PC-3 (cell line): ENCODE measurements at regions not wholly inside any gene's neighbourhood (a gene's known extent, or its start where the extent isn't known, plus 50 kb on each side); places are given as distances from the start of the nearest gene placed in this dataset.

ENCODE experiments used
- ATAC-seq: fragments of 200-7000 bp; cut with Tn5 transposase; 2 replicates; pipeline ENCODE4 v1.9.1; 2020; ENCODE audit warnings: mild to moderate bottlenecking, moderate library complexity
- BruUV-seq: library from RNA; stranded (reverse); fragments of 400-500 nt; replicated peaks from 2 replicates; lab custom pipeline; 2021; lab: Mats Ljungman, UMichigan
- CTCF ChIA-PET: fragments of 300-600 bp; sonication (Branson Sonifier 250); formaldehyde crosslinking; loops from one replicate; lab custom pipeline; 2022; ENCODE audit warnings: antibody characterized with exemption; lab: Charles Lee
- POLR2A ChIA-PET: fragments of 300-600 bp; sonication (Branson Sonifier 250); formaldehyde crosslinking; loops from one replicate; lab custom pipeline; 2022; ENCODE audit warnings: antibody characterized with exemption; ENCODE audit not compliant: unreplicated experiment; lab: Charles Lee
- DNase-seq: peaks from one replicate; pipeline ENCODE4 v3.0.0-alpha.2; 2015
- H2AFZ ChIP-seq: fragments of 300-600 bp; sonication (generic); 2 replicates; pipeline ENCODE4 v1.6.0; 2016; ENCODE audit warnings: antibody characterized with exemption, low read length
- H3F3A ChIP-seq: fragments of 300-600 bp; sonication (generic); one replicate; pipeline ENCODE4 v1.6.0; 2017; ENCODE audit warnings: antibody characterized with exemption, low read length, control low read depth, mild to moderate bottlenecking; ENCODE audit not compliant: unreplicated experiment
- H3K27ac ChIP-seq: fragments of 300-600 bp; sonication (generic); 2 replicates; pipeline ENCODE4 v1.5.1; 2016; ENCODE audit warnings: mild to moderate bottlenecking, low read length
- H3K27me3 ChIP-seq: fragments of 300-600 bp; sonication (generic); 2 replicates; pipeline ENCODE4 v1.6.1; 2016; ENCODE audit warnings: low read length, mixed read lengths
- H3K36me3 ChIP-seq: fragments of 300-600 bp; sonication (generic); 2 replicates; pipeline ENCODE4 v1.6.1; 2016; ENCODE audit warnings: low read depth, mixed run types, low read length, mixed read lengths
- H3K4me1 ChIP-seq: fragments of 300-600 bp; sonication (generic); 2 replicates; pipeline ENCODE4 v1.5.1; 2016; ENCODE audit warnings: low read length; ENCODE audit not compliant: insufficient read depth
- H3K4me2 ChIP-seq: fragments of 300-600 bp; sonication (generic); 2 replicates; pipeline ENCODE4 v1.6.0; 2016; ENCODE audit warnings: low read length
- H3K4me3 ChIP-seq: fragments of 300-600 bp; sonication (generic); 2 replicates; pipeline ENCODE4 v1.5.1; 2016; ENCODE audit warnings: mild to moderate bottlenecking, low read length, mixed read lengths
- H3K79me2 ChIP-seq: fragments of 300-600 bp; sonication (generic); 2 replicates; pipeline ENCODE4 v1.6.1; 2017; ENCODE audit warnings: low read length, mixed read lengths
- H3K9ac ChIP-seq: fragments of 300-600 bp; sonication (generic); 2 replicates; pipeline ENCODE4 v1.6.0; 2016; ENCODE audit warnings: mild to moderate bottlenecking, low read length
- H3K9me2 ChIP-seq: fragments of 300-600 bp; sonication (generic); replicated peaks from 2 replicates; pipeline ENCODE4 v1.6.1; 2016; ENCODE audit warnings: mixed run types, low read length, mixed read lengths
- H3K9me3 ChIP-seq: fragments of 300-600 bp; sonication (generic); 2 replicates; pipeline ENCODE4 v1.6.1; 2016; ENCODE audit warnings: low read length, mixed read lengths
- H4K20me1 ChIP-seq: fragments of 300-600 bp; sonication (generic); 2 replicates; pipeline ENCODE4 v1.6.1; 2016; ENCODE audit warnings: low read length, mixed read lengths
- EZH2 ChIP-seq: fragments of 300-600 bp; sonication (generic); IDR thresholded peaks from one replicate; pipeline ENCODE4 v1.6.1; 2017; ENCODE audit warnings: antibody characterized with exemption, mild to moderate bottlenecking, low read length; ENCODE audit not compliant: unreplicated experiment
- EZH2phosphoT487 ChIP-seq: fragments of 300-600 bp; sonication (generic); IDR thresholded peaks from 2 replicates; pipeline ENCODE4 v1.6.1; 2018; ENCODE audit warnings: mild to moderate bottlenecking, antibody characterized with exemption, low read length, borderline replicate concordance
- intact Hi-C: fragments of 100-400 bp; cut with micrococcal nuclease; formaldehyde crosslinking; loops from 2 replicates; pipeline ENCODE4 v1.9.0; 2023
- TF ChIP-seq, protein P1 (sequence below): fragments of 300-600 bp; sonication (generic); conservative IDR thresholded peaks from 2 replicates; pipeline ENCODE4 v1.5.1; 2017; ENCODE audit warnings: antibody characterized with exemption, low read depth, mild to moderate bottlenecking, low read length

DNA sequence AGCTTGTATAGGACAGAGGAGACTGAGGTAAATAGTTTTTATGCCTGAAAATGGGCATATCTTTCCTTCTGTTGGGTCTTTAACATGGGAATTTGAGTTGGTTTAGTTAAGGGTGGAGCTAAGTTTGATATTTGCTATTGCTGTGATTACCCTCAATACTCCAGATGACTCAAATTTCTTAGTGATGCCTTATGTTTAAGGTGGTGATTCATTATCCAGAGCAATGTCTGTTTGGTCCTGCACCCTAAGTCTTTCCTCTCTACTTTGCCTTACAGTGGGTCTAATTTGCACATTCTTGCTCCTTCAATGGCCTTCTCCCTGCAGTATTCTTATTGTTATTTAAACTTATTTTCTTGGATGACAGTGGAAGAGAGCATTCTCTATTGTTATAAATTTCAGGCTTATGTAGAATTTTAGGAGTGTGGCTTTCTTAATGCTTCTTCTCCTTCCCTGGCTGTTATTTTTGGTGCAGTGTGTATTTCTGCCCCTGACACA, 312.9 kb upstream of the RPS23 start:
- TF ChIP-seq EZH2 (no peak), EZH2phosphoT487 (no peak)
- TF ChIP-seq, protein P1, sequence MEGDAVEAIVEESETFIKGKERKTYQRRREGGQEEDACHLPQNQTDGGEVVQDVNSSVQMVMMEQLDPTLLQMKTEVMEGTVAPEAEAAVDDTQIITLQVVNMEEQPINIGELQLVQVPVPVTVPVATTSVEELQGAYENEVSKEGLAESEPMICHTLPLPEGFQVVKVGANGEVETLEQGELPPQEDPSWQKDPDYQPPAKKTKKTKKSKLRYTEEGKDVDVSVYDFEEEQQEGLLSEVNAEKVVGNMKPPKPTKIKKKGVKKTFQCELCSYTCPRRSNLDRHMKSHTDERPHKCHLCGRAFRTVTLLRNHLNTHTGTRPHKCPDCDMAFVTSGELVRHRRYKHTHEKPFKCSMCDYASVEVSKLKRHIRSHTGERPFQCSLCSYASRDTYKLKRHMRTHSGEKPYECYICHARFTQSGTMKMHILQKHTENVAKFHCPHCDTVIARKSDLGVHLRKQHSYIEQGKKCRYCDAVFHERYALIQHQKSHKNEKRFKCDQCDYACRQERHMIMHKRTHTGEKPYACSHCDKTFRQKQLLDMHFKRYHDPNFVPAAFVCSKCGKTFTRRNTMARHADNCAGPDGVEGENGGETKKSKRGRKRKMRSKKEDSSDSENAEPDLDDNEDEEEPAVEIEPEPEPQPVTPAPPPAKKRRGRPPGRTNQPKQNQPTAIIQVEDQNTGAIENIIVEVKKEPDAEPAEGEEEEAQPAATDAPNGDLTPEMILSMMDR: no peak
- H3K4me2 ChIP-seq: no peak overlapping the region
- no peaks in the 10 kb centered on the region for H3K79me2 ChIP-seq
- no peak overlapping the region for H2AFZ ChIP-seq
- no peaks in the 10 kb centered on the region for H3K27me3 ChIP-seq
- intact Hi-C loops: no loop called here
- ATAC-seq (peak; percentile 48; the same call in 1 of the 2 replicates), DNase-seq (peak; percentile 19)
- no TSS peak for BruUV-seq
- ChIA-PET POLR2A (no interaction called here), CTCF (no interaction called here)
- H3K9me2 ChIP-seq: no peaks in the 10 kb centered on the region
- no peaks in the 10 kb centered on the region for H3K36me3 ChIP-seq
- H3K9me3 ChIP-seq: peaks cover 7% of the 10 kb centered on the region; the same call in 1 of the 2 replicates
- no peaks in the 10 kb centered on the region for H3F3A ChIP-seq
- H4K20me1 ChIP-seq: no peaks in the 10 kb centered on the region
- no peaks in the 10 kb centered on the region for H3K4me1 ChIP-seq
- no peak overlapping the region for H3K27ac ChIP-seq
- no peak overlapping the region for H3K4me3 ChIP-seq
- H3K9ac ChIP-seq: no peak overlapping the region

DNA sequence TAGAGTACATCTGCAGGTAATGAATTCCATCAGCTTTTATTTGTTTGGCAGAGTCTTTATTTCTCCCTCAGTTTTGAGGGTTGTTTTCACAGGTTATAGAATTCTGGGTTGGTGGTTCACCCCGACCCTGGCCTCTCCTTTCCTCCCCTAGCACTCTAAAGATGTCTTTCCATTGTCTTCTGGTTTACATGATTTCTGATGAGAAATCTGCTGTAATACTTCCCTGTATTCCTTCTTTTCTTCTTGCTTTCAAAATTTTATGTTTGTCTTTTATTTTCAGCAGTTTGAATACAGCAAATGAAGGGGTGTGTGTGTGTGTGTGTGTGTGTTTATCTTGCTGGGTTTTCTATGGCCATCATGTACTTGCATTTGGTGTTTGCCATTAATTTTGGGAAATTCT, 312.0 kb upstream of the RPS23 start:
- H3K4me2 ChIP-seq: no peak overlapping the region
- ChIA-PET CTCF (no interaction called here), POLR2A (no interaction called here)
- no peak overlapping the region for H3K9ac ChIP-seq
- no peaks in the 10 kb centered on the region for H3K27me3 ChIP-seq
- peaks cover 7% of the 10 kb centered on the region; the same call in 1 of the 2 replicates for H3K9me3 ChIP-seq
- no TSS peak for BruUV-seq
- TF ChIP-seq EZH2phosphoT487 (no peak), EZH2 (no peak)
- TF ChIP-seq, protein P1: no peak
- ATAC-seq (no peak), DNase-seq (no peak)
- H3K27ac ChIP-seq: no peak overlapping the region
- H3K9me2 ChIP-seq: no peaks in the 10 kb centered on the region
- no peaks in the 10 kb centered on the region for H4K20me1 ChIP-seq
- no peak overlapping the region for H3K4me3 ChIP-seq
- no peaks in the 10 kb centered on the region for H3F3A ChIP-seq
- no peaks in the 10 kb centered on the region for H3K36me3 ChIP-seq
- H3K4me1 ChIP-seq: no peaks in the 10 kb centered on the region
- H2AFZ ChIP-seq: no peak overlapping the region
- no peaks in the 10 kb centered on the region for H3K79me2 ChIP-seq
- intact Hi-C loops: no loop called here

DNA sequence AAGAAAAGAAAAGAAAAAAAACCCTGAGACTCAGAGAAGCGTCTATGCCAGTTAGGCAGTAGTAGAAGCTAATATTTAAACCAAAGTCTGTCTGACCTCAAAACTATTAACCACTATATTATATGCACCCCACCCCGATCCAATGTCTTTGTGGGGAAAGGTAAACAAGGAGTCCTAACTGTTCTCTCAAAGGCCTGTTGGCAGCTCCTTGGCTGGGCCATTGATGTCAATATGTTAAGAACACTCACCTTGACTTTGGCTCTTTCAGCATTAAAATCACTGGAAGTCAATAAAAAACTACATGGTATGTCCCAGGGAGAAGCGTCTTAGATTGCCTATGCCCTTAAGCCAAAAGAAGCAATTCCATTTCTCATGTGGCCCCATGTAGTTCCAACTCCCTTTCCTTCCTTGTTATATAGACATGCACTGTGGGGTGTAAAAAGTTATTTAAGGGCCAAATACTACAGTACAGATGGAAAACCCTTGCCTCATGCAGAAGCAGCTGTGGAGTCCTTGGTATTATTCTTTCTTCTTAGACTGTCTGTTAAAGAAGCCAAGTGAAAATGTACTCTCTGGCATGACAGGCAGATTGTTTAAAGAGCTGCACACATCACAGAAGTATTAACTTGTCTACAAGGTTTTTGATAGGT, 308.6 kb upstream of the RPS23 start:
- intact Hi-C loops: no loop called here
- Histone ChIP-seq H3K79me2 (no peaks in the 10 kb centered on the region), H3K9me3 (peaks cover 7% of the 10 kb centered on the region; the same call in 1 of the 2 replicates), H2AFZ (no peak overlapping the region), H3K9ac (no peak overlapping the region), H3K4me1 (no peaks in the 10 kb centered on the region), H3F3A (no peaks in the 10 kb centered on the region), H3K4me3 (no peak overlapping the region), H3K27ac (no peak overlapping the region), H4K20me1 (no peaks in the 10 kb centered on the region), H3K4me2 (no peak overlapping the region), H3K36me3 (no peaks in the 10 kb centered on the region), H3K27me3 (no peaks in the 10 kb centered on the region), H3K9me2 (no peaks in the 10 kb centered on the region)
- CTCF ChIA-PET: no interaction called here
- POLR2A ChIA-PET: no interaction called here
- BruUV-seq: no TSS peak
- DNase-seq (no peak), ATAC-seq (no peak)
- TF ChIP-seq EZH2: no peak
